ENCODE measurements at regions not wholly inside any gene's neighbourhood (a gene's known extent, or its start where the extent isn't known, plus 50 kb on each side); places are given as distances from the start of the nearest gene placed in this dataset.

DNA sequence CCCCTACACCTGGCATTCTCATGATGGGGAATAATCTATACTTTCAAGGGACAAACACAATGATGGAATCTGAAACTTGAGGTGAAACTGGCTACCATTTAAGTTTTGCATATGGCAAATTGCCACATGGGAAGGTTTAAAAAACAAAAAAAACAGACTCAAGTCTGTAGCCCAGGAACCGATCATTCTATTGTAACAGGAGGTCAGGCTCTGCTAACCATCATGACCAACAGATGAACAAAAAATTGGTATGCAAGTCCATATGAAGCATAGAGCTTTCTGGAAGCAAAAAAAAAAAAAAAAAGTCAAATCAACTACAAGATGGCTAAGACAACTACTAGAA lies 594.3 kb upstream of the DIPK2B start:
- TF ChIP-seq POLR2A (IDR thresholded peaks at IDR 0.05; ENCODE audit: low read depth, low read length), result no peak
- no peak for TF ChIP-seq POLR2AphosphoS5 (IDR thresholded peaks at IDR 0.05; ENCODE audit: low read depth, low read length)
- TF ChIP-seq TAF1 (IDR thresholded peaks at IDR 0.05; ENCODE audit: low read depth, low read length), result no peak
- TF ChIP-seq SPI1 (IDR thresholded peaks at IDR 0.05; ENCODE audit: low read depth, low read length), result no peak
- TF ChIP-seq POU2F2 (IDR thresholded peaks at IDR 0.05; ENCODE audit: low read depth, low read length), result no peak
